DOHH2 (cell line): ENCODE measurements at regions not wholly inside any gene's neighbourhood (a gene's known extent, or its start where the extent isn't known, plus 50 kb on each side); places are given as distances from the start of the nearest gene placed in this dataset.

Experiments
- H3F3A ChIP-seq: fragments of 200-600 bp; sonication (generic), shearing (Covaris generic); 2 replicates; pipeline ENCODE4 v1.6.0; 2016; ENCODE audit warnings: antibody characterized with exemption, mild to moderate bottlenecking; ENCODE audit not compliant: control insufficient read depth, insufficient read depth
- H3K27ac ChIP-seq: fragments of 200-600 bp; sonication (generic); 2 replicates; pipeline ENCODE4 v1.5.1; 2014; ENCODE audit warnings: low read depth, mild to moderate bottlenecking, low read length, moderate library complexity
- H3K27me3 ChIP-seq: fragments of 200-600 bp; sonication (generic); 2 replicates; pipeline ENCODE4 v1.6.1; 2014; ENCODE audit warnings: mild to moderate bottlenecking, low read length, mixed read lengths; ENCODE audit not compliant: control insufficient read depth
- H3K36me3 ChIP-seq: fragments of 200-600 bp; sonication (generic); 2 replicates; pipeline ENCODE4 v1.6.1; 2014; ENCODE audit warnings: mild to moderate bottlenecking, low read length, moderate library complexity, mixed read lengths; ENCODE audit not compliant: control insufficient read depth
- H3K4me1 ChIP-seq: fragments of 200-600 bp; sonication (generic); 2 replicates; pipeline ENCODE4 v1.6.1; 2014; ENCODE audit warnings: mild to moderate bottlenecking, low read length, mixed read lengths; ENCODE audit not compliant: control insufficient read depth
- H3K4me2 ChIP-seq: fragments of 200-600 bp; sonication (generic); 2 replicates; pipeline ENCODE4 v1.6.0; 2014; ENCODE audit warnings: mild to moderate bottlenecking, low read length, moderate library complexity
- H3K4me3 ChIP-seq: fragments of 200-600 bp; sonication (generic); 2 replicates; pipeline ENCODE4 v1.5.1; 2014; ENCODE audit warnings: mild to moderate bottlenecking, low read length, mixed read lengths
- H3K79me2 ChIP-seq: fragments of 200-600 bp; sonication (generic); 2 replicates; pipeline ENCODE4 v1.6.1; 2014; ENCODE audit warnings: mild to moderate bottlenecking, low read length, mixed read lengths; ENCODE audit not compliant: control insufficient read depth
- H3K9me2 ChIP-seq: fragments of 200-600 bp; sonication (generic); replicated peaks from 2 replicates; pipeline ENCODE4 v1.6.1; 2014; ENCODE audit warnings: mild to moderate bottlenecking, low read length, mixed read lengths; ENCODE audit not compliant: control insufficient read depth
- H3K9me3 ChIP-seq: fragments of 200-600 bp; sonication (generic); 2 replicates; pipeline ENCODE4 v1.6.1; 2014; ENCODE audit warnings: antibody characterized with exemption, low read length, mixed read lengths; ENCODE audit not compliant: control insufficient read depth, insufficient read depth
- H4K20me1 ChIP-seq: fragments of 200-600 bp; sonication (generic); 2 replicates; pipeline ENCODE4 v1.6.0; 2014; ENCODE audit warnings: low read depth, mild to moderate bottlenecking, antibody characterized with exemption, low read length, moderate library complexity; ENCODE audit not compliant: control insufficient read depth, insufficient read depth
- EZH2phosphoT487 ChIP-seq: fragments of 200-600 bp; sonication (generic); IDR thresholded peaks from 2 replicates; pipeline ENCODE4 v1.6.1; 2017; ENCODE audit warnings: borderline replicate concordance, mild to moderate bottlenecking, antibody characterized with exemption, low read length, moderate library complexity, mixed read lengths
- TF ChIP-seq, protein P1 (sequence below): fragments of 200-600 bp; sonication (generic); IDR thresholded peaks from one replicate; pipeline ENCODE4 v1.5.1; 2014; ENCODE audit warnings: antibody characterized with exemption, mild to moderate bottlenecking, low read depth, low read length; ENCODE audit not compliant: poor library complexity, severe bottlenecking

DNA sequence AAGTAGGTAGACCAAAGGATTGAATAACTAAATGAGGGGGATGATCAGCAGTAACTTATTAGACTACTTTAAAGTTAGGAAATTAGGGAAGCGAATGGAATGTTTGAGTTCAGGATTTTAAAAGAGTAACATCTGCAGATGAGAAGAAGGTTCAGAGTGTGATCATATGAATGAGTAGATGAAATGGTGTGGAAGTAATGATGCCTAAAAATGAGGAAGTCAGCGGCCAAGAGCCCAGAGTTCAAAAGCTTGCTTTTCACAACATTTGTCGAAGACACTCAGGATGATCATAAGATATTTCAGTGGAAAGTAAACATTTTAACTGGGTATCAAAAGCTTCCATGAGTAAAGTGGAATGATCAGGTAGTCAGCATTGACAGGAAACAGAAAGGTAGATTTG lies 299.4 kb downstream of the LRRIQ3 start:
- Histone ChIP-seq H3K4me2 (no peak overlapping the region), H3K79me2 (no peaks in the 10 kb centered on the region), H3K27me3 (no peaks in the 10 kb centered on the region), H3K4me1 (no peaks in the 10 kb centered on the region), H3K4me3 (no peak overlapping the region), H3F3A (no peaks in the 10 kb centered on the region), H3K27ac (no peak overlapping the region), H4K20me1 (no peaks in the 10 kb centered on the region), H3K36me3 (no peaks in the 10 kb centered on the region), H3K9me3 (no peaks in the 10 kb centered on the region), H3K9me2 (no peaks in the 10 kb centered on the region)
- no peak for TF ChIP-seq EZH2phosphoT487
- TF ChIP-seq, protein P1, sequence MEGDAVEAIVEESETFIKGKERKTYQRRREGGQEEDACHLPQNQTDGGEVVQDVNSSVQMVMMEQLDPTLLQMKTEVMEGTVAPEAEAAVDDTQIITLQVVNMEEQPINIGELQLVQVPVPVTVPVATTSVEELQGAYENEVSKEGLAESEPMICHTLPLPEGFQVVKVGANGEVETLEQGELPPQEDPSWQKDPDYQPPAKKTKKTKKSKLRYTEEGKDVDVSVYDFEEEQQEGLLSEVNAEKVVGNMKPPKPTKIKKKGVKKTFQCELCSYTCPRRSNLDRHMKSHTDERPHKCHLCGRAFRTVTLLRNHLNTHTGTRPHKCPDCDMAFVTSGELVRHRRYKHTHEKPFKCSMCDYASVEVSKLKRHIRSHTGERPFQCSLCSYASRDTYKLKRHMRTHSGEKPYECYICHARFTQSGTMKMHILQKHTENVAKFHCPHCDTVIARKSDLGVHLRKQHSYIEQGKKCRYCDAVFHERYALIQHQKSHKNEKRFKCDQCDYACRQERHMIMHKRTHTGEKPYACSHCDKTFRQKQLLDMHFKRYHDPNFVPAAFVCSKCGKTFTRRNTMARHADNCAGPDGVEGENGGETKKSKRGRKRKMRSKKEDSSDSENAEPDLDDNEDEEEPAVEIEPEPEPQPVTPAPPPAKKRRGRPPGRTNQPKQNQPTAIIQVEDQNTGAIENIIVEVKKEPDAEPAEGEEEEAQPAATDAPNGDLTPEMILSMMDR: no peak

DNA sequence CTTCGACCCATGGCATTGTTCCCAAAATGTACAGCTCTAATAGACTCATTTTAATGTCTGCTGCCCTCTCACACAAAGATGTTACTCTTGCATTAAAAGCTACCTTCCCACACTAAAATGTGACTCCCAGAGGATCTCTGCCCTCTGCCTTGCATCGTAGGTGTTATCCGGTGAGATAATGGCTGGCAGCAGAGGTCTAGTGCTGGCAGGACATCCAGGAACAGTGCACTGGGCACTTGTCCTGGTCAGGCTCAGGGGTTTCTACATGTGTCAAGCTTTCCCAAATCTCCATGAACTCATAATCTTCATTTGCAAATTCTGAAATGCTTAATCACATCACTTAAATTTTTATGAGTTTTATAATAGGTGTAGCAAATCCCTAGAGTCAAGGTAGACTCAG lies 310.6 kb downstream of the LRRIQ3 start:
- no peaks in the 10 kb centered on the region for H3F3A ChIP-seq
- TF ChIP-seq, protein P1: no peak
- TF ChIP-seq EZH2phosphoT487: no peak
- no peaks in the 10 kb centered on the region for H4K20me1 ChIP-seq
- H3K4me1 ChIP-seq: no peaks in the 10 kb centered on the region
- H3K27ac ChIP-seq: no peak overlapping the region
- H3K9me3 ChIP-seq: no peaks in the 10 kb centered on the region
- H3K9me2 ChIP-seq: no peaks in the 10 kb centered on the region
- H3K79me2 ChIP-seq: no peaks in the 10 kb centered on the region
- no peak overlapping the region for H3K4me3 ChIP-seq
- no peaks in the 10 kb centered on the region for H3K36me3 ChIP-seq
- H3K27me3 ChIP-seq: no peaks in the 10 kb centered on the region
- H3K4me2 ChIP-seq: no peak overlapping the region

DNA sequence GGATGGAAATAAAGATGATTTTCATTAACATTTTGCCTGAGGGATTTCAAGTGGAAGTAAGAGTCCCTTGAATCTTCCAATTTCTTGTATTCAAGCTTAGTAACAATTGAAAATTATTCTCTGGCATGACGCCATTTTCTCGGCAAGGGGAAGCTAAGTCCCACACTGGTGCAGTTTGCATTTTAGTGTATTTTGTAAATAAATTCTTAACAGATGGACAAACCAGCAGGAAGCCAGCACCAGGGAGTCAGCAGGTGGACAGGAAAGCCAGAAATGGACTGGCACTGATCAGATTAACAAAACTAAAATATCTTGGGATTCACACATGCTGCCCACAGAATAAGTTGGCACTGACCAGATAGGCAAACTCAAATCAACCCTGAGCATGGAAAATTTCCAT lies 311.3 kb downstream of the LRRIQ3 start:
- Histone ChIP-seq H3K27ac (no peak overlapping the region), H3K27me3 (no peaks in the 10 kb centered on the region), H3K9me3 (no peaks in the 10 kb centered on the region), H3K36me3 (no peaks in the 10 kb centered on the region), H3F3A (no peaks in the 10 kb centered on the region), H3K4me1 (no peaks in the 10 kb centered on the region), H3K79me2 (no peaks in the 10 kb centered on the region), H3K4me3 (no peak overlapping the region), H3K4me2 (no peak overlapping the region), H3K9me2 (no peaks in the 10 kb centered on the region), H4K20me1 (no peaks in the 10 kb centered on the region)
- TF ChIP-seq, protein P1: no peak
- no peak for TF ChIP-seq EZH2phosphoT487

DNA sequence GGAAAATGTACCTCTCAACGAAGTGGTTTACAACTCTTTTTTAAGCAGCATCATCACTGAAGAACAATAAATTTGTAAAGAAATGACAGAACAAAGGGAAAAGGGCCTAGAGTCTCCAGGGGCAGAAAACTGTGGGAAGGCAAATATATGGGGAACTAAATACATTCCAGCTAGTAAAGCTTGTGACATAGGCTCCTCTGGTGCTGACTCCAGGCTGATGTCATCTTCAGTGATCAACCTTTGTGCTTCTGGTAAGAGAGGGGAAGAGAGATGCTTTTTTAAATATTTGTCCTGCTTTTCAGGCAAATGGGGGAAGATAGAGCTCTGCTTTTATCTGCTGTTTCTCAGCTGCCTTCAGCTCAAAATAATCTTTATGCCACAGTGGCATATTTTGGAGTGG lies 323.2 kb downstream of the LRRIQ3 start:
- no peak overlapping the region for H3K4me3 ChIP-seq
- no peaks in the 10 kb centered on the region for H3K9me3 ChIP-seq
- no peaks in the 10 kb centered on the region for H3K36me3 ChIP-seq
- no peaks in the 10 kb centered on the region; the same call in 1 of the 2 replicates for H3K9me2 ChIP-seq
- no peaks in the 10 kb centered on the region for H3F3A ChIP-seq
- TF ChIP-seq, protein P1: no peak
- TF ChIP-seq EZH2phosphoT487: no peak
- H3K4me1 ChIP-seq: no peaks in the 10 kb centered on the region
- H4K20me1 ChIP-seq: no peaks in the 10 kb centered on the region
- H3K27ac ChIP-seq: no peak overlapping the region
- H3K27me3 ChIP-seq: no peaks in the 10 kb centered on the region
- H3K4me2 ChIP-seq: no peak overlapping the region
- H3K79me2 ChIP-seq: no peaks in the 10 kb centered on the region
